GM08714 (cell line): ENCODE measurements at regions not wholly inside any gene's neighbourhood (a gene's known extent, or its start where the extent isn't known, plus 50 kb on each side); places are given as distances from the start of the nearest gene placed in this dataset.

ENCODE experiments used
- H3K4me3 ChIP-seq: fragments of 200-500 bp; sonication (Bioruptor generic); 2 replicates; pipeline ENCODE4 v1.5.1; 2014; ENCODE audit warnings: mild to moderate bottlenecking, low read length, inconsistent platforms
- ZNF274 ChIP-seq: IDR thresholded peaks from 2 replicates; pipeline ENCODE4 v1.6.1; 2012; ENCODE audit warnings: mild to moderate bottlenecking, low read depth, low read length

GRCh38 chr21:34305605-34306604, 57.9 kb upstream of the KCNE2 start:
- H3K4me3 ChIP-seq = no peak overlapping the region
- no peak for TF ChIP-seq ZNF274

GRCh38 chr21:34307991-34308532, 55.7 kb upstream of the KCNE2 start:
- no peak for TF ChIP-seq ZNF274
- no peak overlapping the region for H3K4me3 ChIP-seq

GRCh38 chr21:34311561-34312330, 52.1 kb upstream of the KCNE2 start:
- no peak for TF ChIP-seq ZNF274
- H3K4me3 ChIP-seq = no peak overlapping the region

GRCh38 chr21:34313116-34313515, 50.7 kb upstream of the KCNE2 start:
- no peak overlapping the region for H3K4me3 ChIP-seq
- no peak for TF ChIP-seq ZNF274
